NCI-H1417 treated with DMSO at 0.1 percent for 48 hours (cell line): ENCODE measurements at regions not wholly inside any gene's neighbourhood (a gene's known extent, or its start where the extent isn't known, plus 50 kb on each side); places are given as distances from the start of the nearest gene placed in this dataset.
"Not testable (repeated sequence)": the region's sequence is repeated elsewhere in the genome, so short reads cannot be mapped to it uniquely, and the experiment has no call there.

ENCODE experiments used
- DNase-seq: peaks from one replicate; lab custom pipeline; 2025; lab: John Stamatoyannopoulos, UW

GRCh38 chr2:8587920-8588830 is 93.7 kb upstream of the ID2 start:
- no peak for DNase-seq

- no peak for DNase-seq
Measured at GRCh38 chr2:8588831-8589191, 93.0 kb upstream of the ID2 start.

GRCh38 chr2:8589721-8590120 is 92.1 kb upstream of the ID2 start:
- DNase-seq: no peak

GRCh38 chr2:8590938-8591337 is 90.9 kb upstream of the ID2 start:
- no peak for DNase-seq

GRCh38 chr2:8592736-8593135 is 89.1 kb upstream of the ID2 start:
- no peak for DNase-seq

GRCh38 chr2:8593243-8593642 is 88.6 kb upstream of the ID2 start:
- DNase-seq: no peak

GRCh38 chr2:8594731-8595427 is 87.0 kb upstream of the ID2 start:
- no peak for DNase-seq

GRCh38 chr2:8595428-8595805 is 86.4 kb upstream of the ID2 start:
- DNase-seq: no peak

- DNase-seq: no peak
Measured at GRCh38 chr2:8595811-8596600, 85.8 kb upstream of the ID2 start.

GRCh38 chr2:8597094-8597493 is 84.8 kb upstream of the ID2 start:
- DNase-seq: no peak

GRCh38 chr2:8597559-8598225 is 84.2 kb upstream of the ID2 start:
- DNase-seq: no peak

GRCh38 chr2:8598295-8599165 is 83.3 kb upstream of the ID2 start:
- DNase-seq: no peak

GRCh38 chr2:8599421-8600242 is 82.2 kb upstream of the ID2 start:
- no peak for DNase-seq

GRCh38 chr2:8600456-8600855 is 81.4 kb upstream of the ID2 start:
- DNase-seq: no peak

GRCh38 chr2:8602809-8603208 is 79.0 kb upstream of the ID2 start:
- no peak for DNase-seq

GRCh38 chr2:8603356-8603755 is 78.5 kb upstream of the ID2 start:
- DNase-seq: not testable (repeated sequence)

- no peak for DNase-seq
Measured at GRCh38 chr2:8604262-8604661, 77.6 kb upstream of the ID2 start.

- DNase-seq: no peak
Measured at GRCh38 chr2:8605351-8606065, 76.3 kb upstream of the ID2 start.

GRCh38 chr2:8606226-8606625 is 75.6 kb upstream of the ID2 start:
- no peak for DNase-seq
